HUES48 (cell line): ENCODE measurements at regions not wholly inside any gene's neighbourhood (a gene's known extent, or its start where the extent isn't known, plus 50 kb on each side); places are given as distances from the start of the nearest gene placed in this dataset.
"Not testable (repeated sequence)": the region's sequence is repeated elsewhere in the genome, so short reads cannot be mapped to it uniquely, and the experiment has no call there.

Source experiments
- H3K27ac ChIP-seq: one replicate; pipeline ENCODE4 v1.7.0; 2013; ENCODE audit warnings: low read depth, low read length, inconsistent platforms
- H3K27me3 ChIP-seq: 2 replicates; pipeline ENCODE4 v1.6.1; 2013; ENCODE audit warnings: mild to moderate bottlenecking, low read length; ENCODE audit not compliant: control insufficient read depth, insufficient read depth
- H3K36me3 ChIP-seq: 2 replicates; pipeline ENCODE4 v1.6.1; 2013; ENCODE audit warnings: low read length; ENCODE audit not compliant: control insufficient read depth, insufficient read depth
- H3K4me1 ChIP-seq: 2 replicates; pipeline ENCODE4 v1.6.1; 2013; ENCODE audit warnings: mild to moderate bottlenecking, low read length; ENCODE audit not compliant: control insufficient read depth, insufficient read depth
- H3K4me3 ChIP-seq: 2 replicates; pipeline ENCODE4 v1.5.1; 2013; ENCODE audit warnings: mild to moderate bottlenecking, low read depth, low read length
- H3K9ac ChIP-seq: 2 replicates; pipeline ENCODE4 v1.6.1; 2013; ENCODE audit warnings: mild to moderate bottlenecking, low read depth, low read length, moderate library complexity
- H3K9me3 ChIP-seq: 2 replicates; pipeline ENCODE4 v1.6.1; 2013; ENCODE audit warnings: low read length; ENCODE audit not compliant: control insufficient read depth, insufficient read depth

GRCh38 chr16:79996321-79996720, 395.8 kb upstream of the MAF start:
- H3K4me1 ChIP-seq = peaks cover 6% of the 10 kb centered on the region; the same call in 1 of the 2 replicates
- no peak overlapping the region for H3K9ac ChIP-seq
- H3K36me3 ChIP-seq = no peaks in the 10 kb centered on the region
- H3K27ac ChIP-seq = no peak overlapping the region
- H3K27me3 ChIP-seq = no peaks in the 10 kb centered on the region
- no peak overlapping the region for H3K4me3 ChIP-seq
- H3K9me3 ChIP-seq = no peaks in the 10 kb centered on the region

GRCh38 chr16:79995315-79995714, 394.8 kb upstream of the MAF start:
- Histone ChIP-seq H3K9ac (no peak overlapping the region), H3K4me1 (peaks cover 6% of the 10 kb centered on the region; the same call in 1 of the 2 replicates), H3K4me3 (no peak overlapping the region), H3K36me3 (no peaks in the 10 kb centered on the region), H3K9me3 (no peaks in the 10 kb centered on the region), H3K27ac (no peak overlapping the region), H3K27me3 (no peaks in the 10 kb centered on the region)

- Histone ChIP-seq H3K9ac (no peak overlapping the region), H3K27me3 (no peaks in the 10 kb centered on the region), H3K36me3 (no peaks in the 10 kb centered on the region), H3K9me3 (no peaks in the 10 kb centered on the region), H3K27ac (no peak overlapping the region), H3K4me3 (no peak overlapping the region), H3K4me1 (peaks cover 6% of the 10 kb centered on the region; the same call in 1 of the 2 replicates)
Observed at GRCh38 chr16:79994418-79994817, 393.9 kb upstream of the MAF start.

GRCh38 chr16:79993629-79994209, 393.2 kb upstream of the MAF start:
- Histone ChIP-seq H3K27ac (no peak overlapping the region), H3K9ac (no peak overlapping the region), H3K9me3 (no peaks in the 10 kb centered on the region), H3K4me3 (no peak overlapping the region), H3K36me3 (no peaks in the 10 kb centered on the region), H3K4me1 (peaks cover 6% of the 10 kb centered on the region; the same call in 1 of the 2 replicates), H3K27me3 (no peaks in the 10 kb centered on the region)

GRCh38 chr16:79991969-79992368, 391.4 kb upstream of the MAF start:
- no peaks in the 10 kb centered on the region for H3K36me3 ChIP-seq
- no peaks in the 10 kb centered on the region for H3K9me3 ChIP-seq
- peaks cover 6% of the 10 kb centered on the region; the same call in 1 of the 2 replicates for H3K4me1 ChIP-seq
- no peaks in the 10 kb centered on the region for H3K27me3 ChIP-seq
- H3K27ac ChIP-seq = no peak overlapping the region
- no peak overlapping the region for H3K9ac ChIP-seq
- no peak overlapping the region for H3K4me3 ChIP-seq

GRCh38 chr16:79988721-79989220, 388.2 kb upstream of the MAF start:
- Histone ChIP-seq H3K4me3 (no peak overlapping the region), H3K27ac (no peak overlapping the region), H3K36me3 (no peaks in the 10 kb centered on the region), H3K9me3 (no peaks in the 10 kb centered on the region), H3K27me3 (no peaks in the 10 kb centered on the region), H3K9ac (no peak overlapping the region), H3K4me1 (peaks cover 4% of the 10 kb centered on the region; the same call in 1 of the 2 replicates)

- H3K36me3 ChIP-seq = no peaks in the 10 kb centered on the region
- H3K9me3 ChIP-seq = no peaks in the 10 kb centered on the region
- H3K27me3 ChIP-seq = no peaks in the 10 kb centered on the region
- H3K4me3 ChIP-seq = no peak overlapping the region
- H3K27ac ChIP-seq = no peak overlapping the region
- no peak overlapping the region for H3K9ac ChIP-seq
- H3K4me1 ChIP-seq = peaks cover 4% of the 10 kb centered on the region; the same call in 1 of the 2 replicates
Observed at GRCh38 chr16:79988089-79988488, 387.6 kb upstream of the MAF start.

- H3K9me3 ChIP-seq = no peaks in the 10 kb centered on the region
- no peaks in the 10 kb centered on the region for H3K4me1 ChIP-seq
- no peaks in the 10 kb centered on the region for H3K27me3 ChIP-seq
- H3K27ac ChIP-seq = no peak overlapping the region
- H3K36me3 ChIP-seq = no peaks in the 10 kb centered on the region
- no peak overlapping the region for H3K9ac ChIP-seq
- no peak overlapping the region for H3K4me3 ChIP-seq
Observed at GRCh38 chr16:79986352-79986751, 385.8 kb upstream of the MAF start.

GRCh38 chr16:79985606-79986005, 385.1 kb upstream of the MAF start:
- no peak overlapping the region for H3K4me3 ChIP-seq
- no peaks in the 10 kb centered on the region for H3K36me3 ChIP-seq
- H3K4me1 ChIP-seq = no peaks in the 10 kb centered on the region
- no peak overlapping the region for H3K9ac ChIP-seq
- no peak overlapping the region for H3K27ac ChIP-seq
- H3K9me3 ChIP-seq = no peaks in the 10 kb centered on the region
- no peaks in the 10 kb centered on the region for H3K27me3 ChIP-seq

- not testable (repeated sequence) for H3K36me3 ChIP-seq, H3K9me3 ChIP-seq, H3K27ac ChIP-seq, H3K4me3 ChIP-seq, H3K4me1 ChIP-seq, H3K9ac ChIP-seq, H3K27me3 ChIP-seq
Observed at GRCh38 chr16:79984149-79984548, 383.6 kb upstream of the MAF start.

- Histone ChIP-seq H3K36me3 (no peaks in the 10 kb centered on the region), H3K4me3 (no peak overlapping the region), H3K9me3 (no peaks in the 10 kb centered on the region), H3K27me3 (no peaks in the 10 kb centered on the region), H3K9ac (no peak overlapping the region), H3K4me1 (no peaks in the 10 kb centered on the region), H3K27ac (no peak overlapping the region)
Observed at GRCh38 chr16:79982862-79983261, 382.3 kb upstream of the MAF start.
